ENCODE measurements at regions not wholly inside any gene's neighbourhood (a gene's known extent, or its start where the extent isn't known, plus 50 kb on each side); places are given as distances from the start of the nearest gene placed in this dataset.

- H3K36me3 ChIP-seq (ENCODE audit: control insufficient read depth, insufficient read depth, low read length), result no peaks in the 10 kb centered on the region
- no peaks in the 10 kb centered on the region for H3K36me3 Mint-ChIP-seq (ENCODE audit: low read depth)
- no peak overlapping the region for H3K4me3 Mint-ChIP-seq
- peaks cover 18% of the 10 kb centered on the region for H3K9me3 ChIP-seq (ENCODE audit: control insufficient read depth, low read length)
- DNase-seq, result no peak
- peaks cover 18% of the 10 kb centered on the region for H3K9me3 Mint-ChIP-seq
- no peaks in the 10 kb centered on the region for H3K4me1 ChIP-seq (ENCODE audit: control insufficient read depth, insufficient read depth, low read length)
- peaks cover 4% of the 10 kb centered on the region for H3K27me3 Mint-ChIP-seq (ENCODE audit: insufficient read depth)
- no peak overlapping the region for H3K9ac ChIP-seq (ENCODE audit: extremely low read depth, low read length, poor library complexity, severe bottlenecking)
- H3K27me3 ChIP-seq (ENCODE audit: control insufficient read depth, insufficient read depth, low read length, poor library complexity, severe bottlenecking), result no peaks in the 10 kb centered on the region
- no peak overlapping the region for H3K27ac ChIP-seq (ENCODE audit: low read depth, low read length)
- no peak overlapping the region for H3K27ac Mint-ChIP-seq
- no peaks in the 10 kb centered on the region for H3K4me1 Mint-ChIP-seq
- TF ChIP-seq CTCF (conservative IDR thresholded peaks at IDR 0.05), result no peak
- 89 to 93% methylated on average over 6 to 7 of the region's 7 CpGs for WGBS, 2 experiments (ENCODE audit: insufficient coverage in 1 of 2, insufficient read length in 1 of 2)
- H3K4me3 ChIP-seq (ENCODE audit: low read length), result no peak overlapping the region
These were observed 276.5 kb downstream of the ETS1 start for GRCh38 chr11:128310676-128311445.

GRCh38 chr11:128310005-128310404 lies 277.4 kb downstream of the ETS1 start:
- no peaks in the 10 kb centered on the region for H3K27me3 ChIP-seq (ENCODE audit: control insufficient read depth, insufficient read depth, low read length, poor library complexity, severe bottlenecking)
- Mint-ChIP-seq H3K4me1 (no peaks in the 10 kb centered on the region), H3K27ac (no peak overlapping the region), H3K4me3 (no peak overlapping the region), H3K9me3 (peaks cover 12% of the 10 kb centered on the region), H3K27me3 (ENCODE audit: insufficient read depth) (peaks cover 2% of the 10 kb centered on the region), H3K36me3 (ENCODE audit: low read depth) (no peaks in the 10 kb centered on the region)
- peaks cover 14% of the 10 kb centered on the region for H3K9me3 ChIP-seq (ENCODE audit: control insufficient read depth, low read length)
- no peak overlapping the region for H3K4me3 ChIP-seq (ENCODE audit: low read length)
- H3K4me1 ChIP-seq (ENCODE audit: control insufficient read depth, insufficient read depth, low read length), result no peaks in the 10 kb centered on the region
- WGBS, 2 experiments (ENCODE audit: insufficient coverage in 1 of 2, insufficient read length in 1 of 2), result 89 to 95% methylated on average over 2 to 3 of the region's 3 CpGs
- no peak for TF ChIP-seq CTCF (conservative IDR thresholded peaks at IDR 0.05)
- no peak overlapping the region for H3K9ac ChIP-seq (ENCODE audit: extremely low read depth, low read length, poor library complexity, severe bottlenecking)
- no peaks in the 10 kb centered on the region for H3K36me3 ChIP-seq (ENCODE audit: control insufficient read depth, insufficient read depth, low read length)
- DNase-seq, result no peak
- H3K27ac ChIP-seq (ENCODE audit: low read depth, low read length), result no peak overlapping the region

GRCh38 chr11:128308794-128309193 lies 278.6 kb downstream of the ETS1 start:
- Mint-ChIP-seq H3K4me3 (no peak overlapping the region), H3K36me3 (ENCODE audit: low read depth) (no peaks in the 10 kb centered on the region), H3K4me1 (no peaks in the 10 kb centered on the region), H3K27ac (no peak overlapping the region), H3K27me3 (ENCODE audit: insufficient read depth) (peaks cover 2% of the 10 kb centered on the region), H3K9me3 (peaks cover 2% of the 10 kb centered on the region)
- DNase-seq, result no peak
- Histone ChIP-seq H3K27me3 (ENCODE audit: control insufficient read depth, insufficient read depth, low read length, poor library complexity, severe bottlenecking) (no peaks in the 10 kb centered on the region), H3K4me3 (ENCODE audit: low read length) (no peak overlapping the region), H3K36me3 (ENCODE audit: control insufficient read depth, insufficient read depth, low read length) (no peaks in the 10 kb centered on the region), H3K27ac (ENCODE audit: low read depth, low read length) (no peak overlapping the region), H3K9ac (ENCODE audit: extremely low read depth, low read length, poor library complexity, severe bottlenecking) (no peak overlapping the region), H3K9me3 (ENCODE audit: control insufficient read depth, low read length) (peaks cover 3% of the 10 kb centered on the region), H3K4me1 (ENCODE audit: control insufficient read depth, insufficient read depth, low read length) (no peaks in the 10 kb centered on the region)
- no peak for TF ChIP-seq CTCF (conservative IDR thresholded peaks at IDR 0.05)
- WGBS, 2 experiments (ENCODE audit: insufficient coverage in 1 of 2, insufficient read length in 1 of 2), result 89 to 100% methylated on average over 2 to 3 of the region's 3 CpGs
